ENCODE measurements at regions not wholly inside any gene's neighbourhood (a gene's known extent, or its start where the extent isn't known, plus 50 kb on each side); places are given as distances from the start of the nearest gene placed in this dataset.

GRCh38 chr2:67008155-67008554, 389.0 kb upstream of the ETAA1 start:
- Histone ChIP-seq H3K27me3 (ENCODE audit: control insufficient read depth, insufficient read depth, low read length) (no peaks in the 10 kb centered on the region), H3K36me3 (ENCODE audit: control insufficient read depth, insufficient read depth, low read length) (no peaks in the 10 kb centered on the region), H3K4me3 (ENCODE audit: low read depth, low read length) (no peak overlapping the region), H3K4me1 (ENCODE audit: control insufficient read depth, insufficient read depth, low read length) (no peaks in the 10 kb centered on the region), H3K9ac (ENCODE audit: low read depth, low read length) (no peak overlapping the region), H3K9me3 (ENCODE audit: control insufficient read depth, insufficient read depth, low read length) (no peaks in the 10 kb centered on the region), H3K27ac (ENCODE audit: low read depth, low read length) (no peak overlapping the region)

GRCh38 chr2:67012165-67012564, 385.0 kb upstream of the ETAA1 start:
- H3K4me3 ChIP-seq (ENCODE audit: low read depth, low read length) = no peak overlapping the region
- H3K9me3 ChIP-seq (ENCODE audit: control insufficient read depth, insufficient read depth, low read length) = no peaks in the 10 kb centered on the region
- H3K27ac ChIP-seq (ENCODE audit: low read depth, low read length) = no peak overlapping the region
- no peaks in the 10 kb centered on the region for H3K36me3 ChIP-seq (ENCODE audit: control insufficient read depth, insufficient read depth, low read length)
- no peaks in the 10 kb centered on the region for H3K4me1 ChIP-seq (ENCODE audit: control insufficient read depth, insufficient read depth, low read length)
- no peaks in the 10 kb centered on the region for H3K27me3 ChIP-seq (ENCODE audit: control insufficient read depth, insufficient read depth, low read length)
- no peak overlapping the region for H3K9ac ChIP-seq (ENCODE audit: low read depth, low read length)

- no peak overlapping the region for H3K4me3 ChIP-seq (ENCODE audit: low read depth, low read length)
- no peak overlapping the region for H3K27ac ChIP-seq (ENCODE audit: low read depth, low read length)
- no peak overlapping the region for H3K9ac ChIP-seq (ENCODE audit: low read depth, low read length)
- no peaks in the 10 kb centered on the region for H3K4me1 ChIP-seq (ENCODE audit: control insufficient read depth, insufficient read depth, low read length)
- H3K27me3 ChIP-seq (ENCODE audit: control insufficient read depth, insufficient read depth, low read length) = no peaks in the 10 kb centered on the region
- no peaks in the 10 kb centered on the region for H3K9me3 ChIP-seq (ENCODE audit: control insufficient read depth, insufficient read depth, low read length)
- H3K36me3 ChIP-seq (ENCODE audit: control insufficient read depth, insufficient read depth, low read length) = no peaks in the 10 kb centered on the region
Measured at GRCh38 chr2:67013821-67014220, 383.3 kb upstream of the ETAA1 start.

GRCh38 chr2:67015681-67016080, 381.5 kb upstream of the ETAA1 start:
- H3K4me1 ChIP-seq (ENCODE audit: control insufficient read depth, insufficient read depth, low read length) = no peaks in the 10 kb centered on the region
- H3K27ac ChIP-seq (ENCODE audit: low read depth, low read length) = no peak overlapping the region
- no peaks in the 10 kb centered on the region for H3K36me3 ChIP-seq (ENCODE audit: control insufficient read depth, insufficient read depth, low read length)
- no peaks in the 10 kb centered on the region for H3K9me3 ChIP-seq (ENCODE audit: control insufficient read depth, insufficient read depth, low read length)
- H3K27me3 ChIP-seq (ENCODE audit: control insufficient read depth, insufficient read depth, low read length) = no peaks in the 10 kb centered on the region
- H3K9ac ChIP-seq (ENCODE audit: low read depth, low read length) = no peak overlapping the region
- no peak overlapping the region for H3K4me3 ChIP-seq (ENCODE audit: low read depth, low read length)

DNA sequence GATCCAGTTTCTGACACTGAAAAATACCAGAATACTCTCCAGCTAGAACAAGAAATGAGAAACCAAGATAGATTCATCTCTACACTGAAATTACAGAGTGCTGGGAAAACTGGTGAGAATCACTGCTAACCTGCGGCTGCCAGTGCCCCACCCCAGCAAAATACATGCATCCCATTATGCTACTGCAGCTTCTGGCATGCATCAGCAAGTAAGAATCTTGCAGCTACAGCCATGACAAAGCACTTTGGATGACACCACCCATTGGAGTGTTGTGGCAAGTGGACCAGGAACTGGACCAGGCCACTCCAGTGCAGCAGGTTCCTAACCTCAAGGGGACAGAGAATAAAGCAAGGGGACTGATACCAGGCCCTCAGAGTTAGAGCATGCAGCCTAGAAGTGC, 378.8 kb upstream of the ETAA1 start:
- no peak overlapping the region for H3K4me3 ChIP-seq (ENCODE audit: low read depth, low read length)
- no peaks in the 10 kb centered on the region for H3K36me3 ChIP-seq (ENCODE audit: control insufficient read depth, insufficient read depth, low read length)
- H3K9me3 ChIP-seq (ENCODE audit: control insufficient read depth, insufficient read depth, low read length) = no peaks in the 10 kb centered on the region
- no peak overlapping the region for H3K9ac ChIP-seq (ENCODE audit: low read depth, low read length)
- no peak overlapping the region for H3K27ac ChIP-seq (ENCODE audit: low read depth, low read length)
- H3K4me1 ChIP-seq (ENCODE audit: control insufficient read depth, insufficient read depth, low read length) = no peaks in the 10 kb centered on the region
- no peaks in the 10 kb centered on the region for H3K27me3 ChIP-seq (ENCODE audit: control insufficient read depth, insufficient read depth, low read length)

DNA sequence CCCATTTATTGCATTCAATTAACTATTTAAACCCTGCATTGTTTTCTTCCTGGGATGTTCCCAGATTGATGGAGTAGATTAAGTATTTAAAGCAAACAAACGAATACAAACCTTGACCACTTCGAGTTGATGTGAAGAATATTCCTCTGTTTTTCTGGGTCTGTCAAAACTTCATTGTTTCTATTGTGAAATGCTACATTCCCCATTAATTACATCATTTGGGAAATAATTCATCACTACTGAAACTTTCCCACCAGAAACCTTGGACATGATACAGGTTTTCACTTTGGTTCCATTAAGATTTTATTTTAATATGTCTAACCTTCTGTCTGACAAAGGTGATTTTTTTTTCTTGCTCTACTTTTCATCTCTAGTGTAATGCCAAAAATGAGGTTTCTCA, 365.1 kb upstream of the ETAA1 start:
- Histone ChIP-seq H3K27me3 (ENCODE audit: control insufficient read depth, insufficient read depth, low read length) (no peaks in the 10 kb centered on the region), H3K9me3 (ENCODE audit: control insufficient read depth, insufficient read depth, low read length) (no peaks in the 10 kb centered on the region), H3K4me1 (ENCODE audit: control insufficient read depth, insufficient read depth, low read length) (no peaks in the 10 kb centered on the region), H3K36me3 (ENCODE audit: control insufficient read depth, insufficient read depth, low read length) (no peaks in the 10 kb centered on the region), H3K27ac (ENCODE audit: low read depth, low read length) (no peak overlapping the region), H3K4me3 (ENCODE audit: low read depth, low read length) (no peak overlapping the region), H3K9ac (ENCODE audit: low read depth, low read length) (no peak overlapping the region)

GRCh38 chr2:67036444-67036843, 360.7 kb upstream of the ETAA1 start:
- Histone ChIP-seq H3K27me3 (ENCODE audit: control insufficient read depth, insufficient read depth, low read length) (no peaks in the 10 kb centered on the region), H3K27ac (ENCODE audit: low read depth, low read length) (no peak overlapping the region), H3K4me1 (ENCODE audit: control insufficient read depth, insufficient read depth, low read length) (no peaks in the 10 kb centered on the region), H3K36me3 (ENCODE audit: control insufficient read depth, insufficient read depth, low read length) (no peaks in the 10 kb centered on the region), H3K9me3 (ENCODE audit: control insufficient read depth, insufficient read depth, low read length) (no peaks in the 10 kb centered on the region), H3K4me3 (ENCODE audit: low read depth, low read length) (no peak overlapping the region), H3K9ac (ENCODE audit: low read depth, low read length) (no peak overlapping the region)

DNA sequence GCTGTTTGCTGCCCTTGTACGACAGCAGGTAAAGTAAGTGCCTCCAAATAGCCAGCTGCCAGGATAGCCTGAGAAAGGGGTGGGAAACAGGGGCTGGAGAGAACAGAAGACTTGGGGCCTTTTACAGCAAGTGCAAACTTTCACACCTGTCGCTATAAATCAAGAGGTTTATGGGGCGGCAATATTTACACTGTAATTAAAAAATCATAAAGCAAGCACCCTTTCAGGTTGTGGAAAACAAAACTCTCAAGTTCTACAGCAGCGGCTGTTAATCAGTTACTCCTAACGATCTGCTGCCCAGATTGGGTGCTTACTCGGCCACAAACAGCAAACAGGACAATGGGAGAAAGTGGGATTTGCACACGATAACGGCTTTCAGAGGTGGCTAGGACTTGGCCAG, 359.5 kb upstream of the ETAA1 start:
- Histone ChIP-seq H3K9me3 (ENCODE audit: control insufficient read depth, insufficient read depth, low read length) (no peaks in the 10 kb centered on the region), H3K4me1 (ENCODE audit: control insufficient read depth, insufficient read depth, low read length) (no peaks in the 10 kb centered on the region), H3K9ac (ENCODE audit: low read depth, low read length) (no peak overlapping the region), H3K36me3 (ENCODE audit: control insufficient read depth, insufficient read depth, low read length) (no peaks in the 10 kb centered on the region), H3K27me3 (ENCODE audit: control insufficient read depth, insufficient read depth, low read length) (no peaks in the 10 kb centered on the region), H3K4me3 (ENCODE audit: low read depth, low read length) (no peak overlapping the region), H3K27ac (ENCODE audit: low read depth, low read length) (no peak overlapping the region)

- no peak overlapping the region for H3K4me3 ChIP-seq (ENCODE audit: low read depth, low read length)
- H3K9me3 ChIP-seq (ENCODE audit: control insufficient read depth, insufficient read depth, low read length) = no peaks in the 10 kb centered on the region
- H3K27ac ChIP-seq (ENCODE audit: low read depth, low read length) = no peak overlapping the region
- no peaks in the 10 kb centered on the region for H3K4me1 ChIP-seq (ENCODE audit: control insufficient read depth, insufficient read depth, low read length)
- H3K9ac ChIP-seq (ENCODE audit: low read depth, low read length) = no peak overlapping the region
- no peaks in the 10 kb centered on the region for H3K27me3 ChIP-seq (ENCODE audit: control insufficient read depth, insufficient read depth, low read length)
- H3K36me3 ChIP-seq (ENCODE audit: control insufficient read depth, insufficient read depth, low read length) = no peaks in the 10 kb centered on the region
Measured at GRCh38 chr2:67038195-67038594, 358.9 kb upstream of the ETAA1 start.

DNA sequence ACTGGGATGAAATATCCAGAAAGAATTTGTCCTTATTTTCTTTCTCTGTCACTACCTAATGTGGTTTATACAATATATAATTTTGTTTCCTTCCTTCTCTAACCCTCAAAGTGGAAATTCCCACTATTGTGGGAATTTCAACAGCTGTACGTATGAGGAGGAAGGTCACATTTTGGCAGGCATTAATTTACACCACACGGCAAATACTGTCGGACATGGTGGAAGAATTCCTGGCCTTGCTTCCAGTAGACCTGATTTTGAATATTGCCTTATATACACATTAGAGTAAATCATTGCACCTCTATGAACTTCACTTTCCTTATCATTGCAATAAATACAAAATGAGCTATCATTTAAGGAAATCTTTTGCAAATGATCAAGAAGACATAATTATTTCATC, 358.1 kb upstream of the ETAA1 start:
- H3K36me3 ChIP-seq (ENCODE audit: control insufficient read depth, insufficient read depth, low read length) = no peaks in the 10 kb centered on the region
- H3K4me3 ChIP-seq (ENCODE audit: low read depth, low read length) = no peak overlapping the region
- H3K4me1 ChIP-seq (ENCODE audit: control insufficient read depth, insufficient read depth, low read length) = peaks cover 6% of the 10 kb centered on the region; the same call in 1 of the 2 replicates
- H3K9ac ChIP-seq (ENCODE audit: low read depth, low read length) = no peak overlapping the region
- H3K27ac ChIP-seq (ENCODE audit: low read depth, low read length) = no peak overlapping the region
- no peaks in the 10 kb centered on the region for H3K27me3 ChIP-seq (ENCODE audit: control insufficient read depth, insufficient read depth, low read length)
- H3K9me3 ChIP-seq (ENCODE audit: control insufficient read depth, insufficient read depth, low read length) = no peaks in the 10 kb centered on the region

DNA sequence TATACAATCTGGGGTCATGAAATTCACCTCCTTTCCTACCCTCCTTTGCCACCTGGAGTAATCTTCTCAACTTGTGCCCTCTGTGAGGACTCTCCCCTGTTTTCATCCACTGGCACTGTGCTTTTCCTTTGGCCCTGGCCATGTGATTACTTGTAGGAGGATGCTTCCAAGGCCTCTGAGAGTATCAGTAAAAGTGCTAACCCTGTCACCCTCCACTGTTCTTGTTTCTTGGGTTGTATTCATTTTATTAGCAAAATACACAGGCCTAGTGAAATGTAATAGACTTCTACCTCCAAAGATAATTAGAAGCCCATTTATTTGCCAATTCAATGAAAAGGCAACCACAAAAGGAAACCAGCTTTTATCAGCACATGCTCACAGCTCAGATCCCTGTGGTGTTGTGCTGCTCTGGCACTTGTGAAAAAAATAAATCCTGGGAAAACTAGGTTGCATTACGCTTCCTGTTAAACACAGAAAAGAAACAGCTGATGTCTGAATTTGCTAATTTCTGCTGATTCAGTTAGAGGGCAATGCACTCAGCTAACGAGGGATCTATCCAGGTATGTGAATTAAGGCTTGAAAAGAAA, 357.5 kb upstream of the ETAA1 start:
- Histone ChIP-seq H3K27me3 (ENCODE audit: control insufficient read depth, insufficient read depth, low read length) (no peaks in the 10 kb centered on the region), H3K9ac (ENCODE audit: low read depth, low read length) (no peak overlapping the region), H3K4me3 (ENCODE audit: low read depth, low read length) (no peak overlapping the region), H3K9me3 (ENCODE audit: control insufficient read depth, insufficient read depth, low read length) (no peaks in the 10 kb centered on the region), H3K4me1 (ENCODE audit: control insufficient read depth, insufficient read depth, low read length) (peaks cover 6% of the 10 kb centered on the region; the same call in 1 of the 2 replicates), H3K36me3 (ENCODE audit: control insufficient read depth, insufficient read depth, low read length) (no peaks in the 10 kb centered on the region), H3K27ac (ENCODE audit: low read depth, low read length) (no peak overlapping the region)

GRCh38 chr2:67041051-67041450, 356.1 kb upstream of the ETAA1 start:
- H3K27me3 ChIP-seq (ENCODE audit: control insufficient read depth, insufficient read depth, low read length) = no peaks in the 10 kb centered on the region
- H3K4me1 ChIP-seq (ENCODE audit: control insufficient read depth, insufficient read depth, low read length) = peaks cover 6% of the 10 kb centered on the region; the same call in 1 of the 2 replicates
- no peak overlapping the region for H3K9ac ChIP-seq (ENCODE audit: low read depth, low read length)
- no peak overlapping the region for H3K4me3 ChIP-seq (ENCODE audit: low read depth, low read length)
- H3K9me3 ChIP-seq (ENCODE audit: control insufficient read depth, insufficient read depth, low read length) = no peaks in the 10 kb centered on the region
- no peak overlapping the region for H3K27ac ChIP-seq (ENCODE audit: low read depth, low read length)
- H3K36me3 ChIP-seq (ENCODE audit: control insufficient read depth, insufficient read depth, low read length) = no peaks in the 10 kb centered on the region

All from HUES48 (cell line).